ENCODE measurements at regions not wholly inside any gene's neighbourhood (a gene's known extent, or its start where the extent isn't known, plus 50 kb on each side); places are given as distances from the start of the nearest gene placed in this dataset.

- no peak for DNase-seq (ENCODE audit: low spot score)
These were observed 1220.5 kb upstream of the SLC10A2 start for GRCh38 chr13:104286566-104287290.

- DNase-seq (ENCODE audit: low spot score): no peak
These were observed 1215.7 kb upstream of the SLC10A2 start for GRCh38 chr13:104281910-104282309.

GRCh38 chr13:104270731-104271130, 1204.5 kb upstream of the SLC10A2 start:
- DNase-seq (ENCODE audit: low spot score): no peak

GRCh38 chr13:104267206-104267811, 1201.1 kb upstream of the SLC10A2 start:
- no peak for DNase-seq (ENCODE audit: low spot score)

GRCh38 chr13:104256701-104257100, 1190.5 kb upstream of the SLC10A2 start:
- DNase-seq (ENCODE audit: low spot score): no peak

- DNase-seq (ENCODE audit: low spot score): no peak
These were observed 1187.0 kb upstream of the SLC10A2 start for GRCh38 chr13:104253063-104253680.

- peak; percentile 64 for DNase-seq (ENCODE audit: low spot score)
These were observed 1185.7 kb upstream of the SLC10A2 start for GRCh38 chr13:104251931-104252330.

- DNase-seq (ENCODE audit: low spot score): no peak
These were observed 1180.7 kb upstream of the SLC10A2 start for GRCh38 chr13:104246955-104247354.

GRCh38 chr13:104206450-104207044, 1140.3 kb upstream of the SLC10A2 start:
- DNase-seq (ENCODE audit: low spot score): no peak

GRCh38 chr13:104204177-104204576, 1138.0 kb upstream of the SLC10A2 start:
- DNase-seq (ENCODE audit: low spot score): no peak

- peak; percentile 3 for DNase-seq (ENCODE audit: low spot score)
These were observed 1132.6 kb upstream of the SLC10A2 start for GRCh38 chr13:104198801-104199200.

GRCh38 chr13:104196611-104197010, 1130.4 kb upstream of the SLC10A2 start:
- no peak for DNase-seq (ENCODE audit: low spot score)

- no peak for DNase-seq (ENCODE audit: low spot score)
These were observed 1115.5 kb upstream of the SLC10A2 start for GRCh38 chr13:104181526-104182231.

- DNase-seq (ENCODE audit: low spot score): no peak
These were observed 1104.9 kb upstream of the SLC10A2 start for GRCh38 chr13:104170980-104171555.

GRCh38 chr13:104163866-104164630, 1097.8 kb upstream of the SLC10A2 start:
- DNase-seq (ENCODE audit: low spot score): no peak

- DNase-seq (ENCODE audit: low spot score): no peak
These were observed 1094.3 kb upstream of the SLC10A2 start for GRCh38 chr13:104160536-104160935.

- no peak for DNase-seq (ENCODE audit: low spot score)
These were observed 1077.7 kb upstream of the SLC10A2 start for GRCh38 chr13:104143760-104144416.

- DNase-seq (ENCODE audit: low spot score): no peak
These were observed 1074.3 kb upstream of the SLC10A2 start for GRCh38 chr13:104140552-104140951.

GRCh38 chr13:104137416-104137815, 1071.2 kb upstream of the SLC10A2 start:
- DNase-seq (ENCODE audit: low spot score): no peak

- no peak for DNase-seq (ENCODE audit: low spot score)
These were observed 1066.6 kb upstream of the SLC10A2 start for GRCh38 chr13:104132849-104133248.
